ENCODE measurements at regions not wholly inside any gene's neighbourhood (a gene's known extent, or its start where the extent isn't known, plus 50 kb on each side); places are given as distances from the start of the nearest gene placed in this dataset.

DNA sequence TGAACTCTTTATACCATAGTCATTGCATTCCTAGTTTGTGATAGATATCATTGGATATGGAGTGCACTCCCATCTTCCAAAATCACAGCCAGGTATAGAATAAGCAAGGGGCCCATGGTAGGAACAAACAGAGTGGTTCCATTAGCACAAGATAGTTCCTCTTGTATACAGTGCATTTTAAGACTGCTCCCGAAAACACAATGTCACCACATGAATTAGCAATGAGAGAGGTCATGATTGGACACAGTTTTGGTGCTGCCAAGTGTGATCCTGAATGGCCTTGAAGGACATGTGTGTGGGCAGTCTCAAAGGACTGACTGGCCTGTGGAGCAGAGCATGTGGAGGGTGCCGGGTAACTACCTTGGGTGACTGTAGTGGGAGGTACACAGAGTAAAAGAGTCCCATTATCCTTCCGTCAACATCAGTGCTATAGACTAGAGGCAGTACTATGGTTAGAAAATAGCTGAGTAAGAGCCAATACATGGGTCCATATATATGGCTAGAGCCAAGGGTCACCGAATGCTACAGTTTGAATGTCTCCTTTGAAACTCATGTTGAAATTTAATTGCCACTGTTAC is 549.9 kb downstream of the DSC3 start:
- no peak overlapping the region for H3K9ac ChIP-seq (ENCODE audit: low read depth in 1 of 2, low read length in 2 of 2)
- no peaks in the 10 kb centered on the region for H3K27me3 ChIP-seq (ENCODE audit: control insufficient read depth in 2 of 2, insufficient read depth in 2 of 2, low read length in 2 of 2)
- H3K4me1 ChIP-seq (ENCODE audit: control insufficient read depth in 2 of 2, insufficient read depth in 2 of 2, low read length in 2 of 2), result no peaks in the 10 kb centered on the region
- no peaks in the 10 kb centered on the region for H3K9me3 ChIP-seq (ENCODE audit: control insufficient read depth in 2 of 2, low read length in 2 of 2)
- no peaks in the 10 kb centered on the region for H3K36me3 ChIP-seq (ENCODE audit: control insufficient read depth in 2 of 2, insufficient read depth in 2 of 2, low read length in 2 of 2)
- H3K4me3 ChIP-seq (ENCODE audit: low read length in 2 of 2), result no peak overlapping the region
- no peak overlapping the region for H3K27ac ChIP-seq (ENCODE audit: low read depth in 2 of 2, low read length in 2 of 2)

DNA sequence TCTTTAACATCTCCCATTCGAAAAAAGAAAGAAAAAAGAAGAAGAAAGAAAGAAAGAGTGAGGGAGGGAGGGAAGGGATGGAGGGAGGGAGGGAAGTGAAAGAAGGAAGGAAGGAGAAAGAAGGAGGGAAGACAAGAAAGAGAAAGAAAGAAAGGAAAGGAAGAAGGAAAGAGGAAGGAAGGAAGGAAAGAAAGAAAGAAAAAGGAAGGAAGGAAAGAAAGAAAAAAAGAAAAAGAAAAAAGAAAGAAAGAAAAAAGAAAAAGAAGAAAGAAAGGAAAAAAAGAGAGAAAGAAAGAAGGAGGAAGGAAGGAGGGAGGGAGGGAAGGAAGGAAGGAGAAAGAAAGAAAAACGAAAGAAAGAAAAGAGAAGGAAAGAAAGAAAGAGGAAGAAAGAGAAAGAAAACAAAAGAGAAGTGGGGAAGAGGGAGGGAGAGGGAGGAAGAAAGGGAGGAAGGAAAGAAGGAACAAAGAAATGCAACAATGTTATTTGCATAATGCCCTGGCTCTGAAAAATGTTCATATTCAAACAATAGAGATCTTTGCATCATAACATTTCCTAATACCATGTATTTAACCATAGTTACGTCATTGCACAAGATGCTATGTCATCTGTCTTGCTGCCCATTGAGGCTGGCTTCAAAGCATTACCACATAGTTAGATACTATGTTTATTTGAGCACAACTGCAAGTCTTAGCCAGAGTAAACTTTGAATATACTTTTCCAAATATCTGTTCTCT is 550.6 kb downstream of the DSC3 start:
- Histone ChIP-seq H3K27me3 (ENCODE audit: control insufficient read depth in 2 of 2, insufficient read depth in 2 of 2, low read length in 2 of 2) (no peaks in the 10 kb centered on the region), H3K27ac (ENCODE audit: low read depth in 2 of 2, low read length in 2 of 2) (no peak overlapping the region), H3K4me1 (ENCODE audit: control insufficient read depth in 2 of 2, insufficient read depth in 2 of 2, low read length in 2 of 2) (no peaks in the 10 kb centered on the region), H3K9ac (ENCODE audit: low read depth in 1 of 2, low read length in 2 of 2) (no peak overlapping the region), H3K36me3 (ENCODE audit: control insufficient read depth in 2 of 2, insufficient read depth in 2 of 2, low read length in 2 of 2) (no peaks in the 10 kb centered on the region), H3K4me3 (ENCODE audit: low read length in 2 of 2) (no peak overlapping the region), H3K9me3 (ENCODE audit: control insufficient read depth in 2 of 2, low read length in 2 of 2) (no peaks in the 10 kb centered on the region)

DNA sequence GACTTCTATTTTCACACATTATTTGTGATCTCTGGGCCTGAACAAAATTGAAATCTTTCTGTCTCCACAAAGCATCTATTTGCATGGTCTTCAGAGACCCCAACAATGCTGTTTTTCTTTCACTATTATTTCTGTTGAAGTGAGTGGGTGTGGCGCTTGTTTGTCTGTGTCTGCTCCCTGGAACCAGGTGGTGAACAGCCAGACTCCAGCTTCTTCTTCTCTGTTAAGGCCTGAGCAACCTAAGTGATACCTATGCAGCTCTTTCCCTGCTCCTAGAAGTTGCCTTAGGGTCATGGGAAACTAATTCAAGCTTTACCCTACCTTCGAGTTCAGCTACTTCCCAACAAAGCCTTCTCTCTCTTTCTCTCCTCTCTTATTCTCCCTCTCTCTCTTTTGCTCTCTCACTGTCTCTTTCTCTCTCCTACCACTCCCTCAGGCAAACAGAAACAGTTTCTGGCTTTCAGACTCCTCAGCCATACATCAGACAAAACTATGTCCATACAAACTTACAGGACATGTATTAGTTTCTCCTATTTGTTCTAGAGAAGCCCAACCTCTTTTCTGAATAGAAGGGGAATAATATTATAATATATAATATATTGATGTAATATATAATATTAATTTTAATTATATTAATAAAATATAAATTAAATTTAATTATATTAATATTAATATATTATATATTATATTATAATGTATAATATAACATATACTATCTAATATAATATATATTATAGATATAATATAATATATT is 552.5 kb downstream of the DSC3 start:
- H3K27me3 ChIP-seq (ENCODE audit: control insufficient read depth in 2 of 2, insufficient read depth in 2 of 2, low read length in 2 of 2), result no peaks in the 10 kb centered on the region
- H3K27ac ChIP-seq (ENCODE audit: low read depth in 2 of 2, low read length in 2 of 2), result no peak overlapping the region
- no peak overlapping the region for H3K4me3 ChIP-seq (ENCODE audit: low read length in 2 of 2)
- no peak overlapping the region for H3K9ac ChIP-seq (ENCODE audit: low read depth in 1 of 2, low read length in 2 of 2)
- H3K9me3 ChIP-seq (ENCODE audit: control insufficient read depth in 2 of 2, low read length in 2 of 2), result no peaks in the 10 kb centered on the region
- no peaks in the 10 kb centered on the region for H3K4me1 ChIP-seq (ENCODE audit: control insufficient read depth in 2 of 2, insufficient read depth in 2 of 2, low read length in 2 of 2)
- no peaks in the 10 kb centered on the region for H3K36me3 ChIP-seq (ENCODE audit: control insufficient read depth in 2 of 2, insufficient read depth in 2 of 2, low read length in 2 of 2)

DNA sequence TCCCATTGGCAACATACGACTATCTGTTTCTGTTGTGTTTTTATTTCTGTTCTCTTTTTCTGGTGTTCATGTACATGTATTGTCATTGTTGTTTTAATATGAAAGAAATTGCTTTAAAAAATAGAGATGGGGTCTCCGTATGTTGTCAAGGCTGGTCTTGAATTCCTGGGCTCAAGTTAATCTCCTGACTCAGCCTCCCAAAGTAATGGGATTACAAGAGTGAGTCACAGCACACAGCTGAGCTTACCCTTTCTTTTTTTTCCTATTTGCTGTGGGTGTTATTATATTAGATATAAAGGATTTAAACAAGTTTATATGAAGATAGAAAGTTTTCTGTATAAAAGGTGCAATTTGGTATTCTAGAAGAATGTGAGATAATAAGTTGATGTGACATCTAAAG is 554.6 kb downstream of the DSC3 start:
- Histone ChIP-seq H3K27me3 (ENCODE audit: control insufficient read depth in 2 of 2, insufficient read depth in 2 of 2, low read length in 2 of 2) (no peaks in the 10 kb centered on the region), H3K9ac (ENCODE audit: low read depth in 1 of 2, low read length in 2 of 2) (no peak overlapping the region), H3K9me3 (ENCODE audit: control insufficient read depth in 2 of 2, low read length in 2 of 2) (no peaks in the 10 kb centered on the region), H3K4me1 (ENCODE audit: control insufficient read depth in 2 of 2, insufficient read depth in 2 of 2, low read length in 2 of 2) (no peaks in the 10 kb centered on the region), H3K27ac (ENCODE audit: low read depth in 2 of 2, low read length in 2 of 2) (no peak overlapping the region), H3K4me3 (ENCODE audit: low read length in 2 of 2) (no peak overlapping the region), H3K36me3 (ENCODE audit: control insufficient read depth in 2 of 2, insufficient read depth in 2 of 2, low read length in 2 of 2) (no peaks in the 10 kb centered on the region)

DNA sequence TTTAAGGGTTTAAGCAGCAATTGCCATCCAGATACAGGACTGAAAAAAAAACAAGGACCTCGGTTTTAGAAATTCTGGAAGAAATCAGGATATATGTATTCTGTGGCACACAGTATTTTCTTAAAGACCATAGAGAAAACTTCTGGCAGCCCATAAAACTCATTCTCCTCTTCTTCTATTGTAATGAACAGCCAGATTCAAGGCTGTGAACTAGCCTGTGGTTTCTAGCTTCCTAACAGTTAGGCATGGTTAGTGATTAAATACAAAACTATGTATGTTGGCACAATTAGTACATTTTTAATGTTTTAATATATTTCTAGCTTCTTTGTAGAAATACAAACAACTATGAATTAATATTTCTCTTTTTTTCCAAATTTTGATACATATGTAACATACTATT is 555.7 kb downstream of the DSC3 start:
- H3K4me3 ChIP-seq (ENCODE audit: low read length in 2 of 2), result no peak overlapping the region
- H3K36me3 ChIP-seq (ENCODE audit: control insufficient read depth in 2 of 2, insufficient read depth in 2 of 2, low read length in 2 of 2), result no peaks in the 10 kb centered on the region
- H3K27ac ChIP-seq (ENCODE audit: low read depth in 2 of 2, low read length in 2 of 2), result no peak overlapping the region
- no peaks in the 10 kb centered on the region for H3K4me1 ChIP-seq (ENCODE audit: control insufficient read depth in 2 of 2, insufficient read depth in 2 of 2, low read length in 2 of 2)
- H3K9ac ChIP-seq (ENCODE audit: low read depth in 1 of 2, low read length in 2 of 2), result no peak overlapping the region
- H3K27me3 ChIP-seq (ENCODE audit: control insufficient read depth in 2 of 2, insufficient read depth in 2 of 2, low read length in 2 of 2), result no peaks in the 10 kb centered on the region
- no peaks in the 10 kb centered on the region for H3K9me3 ChIP-seq (ENCODE audit: control insufficient read depth in 2 of 2, low read length in 2 of 2)

DNA sequence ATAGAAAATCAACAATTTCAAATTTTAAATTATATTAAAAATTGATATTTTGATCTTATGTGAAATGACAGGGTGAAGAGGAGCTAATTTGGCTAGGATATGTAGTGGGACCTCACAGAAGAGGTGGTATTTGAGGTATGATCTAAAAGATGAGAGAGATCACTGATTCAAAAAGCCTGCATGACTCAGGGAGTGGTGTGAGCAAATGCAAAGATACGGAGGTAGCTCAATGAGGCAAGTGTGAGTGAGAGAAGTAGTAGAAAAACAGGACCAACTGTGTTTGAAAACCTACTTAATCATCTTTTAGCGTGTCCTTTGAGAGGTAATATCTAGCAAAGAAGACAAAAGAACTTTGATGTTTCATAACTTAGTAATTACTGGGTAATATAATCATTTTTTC is 557.5 kb downstream of the DSC3 start:
- H3K27me3 ChIP-seq (ENCODE audit: control insufficient read depth in 2 of 2, insufficient read depth in 2 of 2, low read length in 2 of 2), result no peaks in the 10 kb centered on the region
- H3K27ac ChIP-seq (ENCODE audit: low read depth in 2 of 2, low read length in 2 of 2), result no peak overlapping the region
- H3K9ac ChIP-seq (ENCODE audit: low read depth in 1 of 2, low read length in 2 of 2), result no peak overlapping the region
- H3K9me3 ChIP-seq (ENCODE audit: control insufficient read depth in 2 of 2, low read length in 2 of 2), result no peaks in the 10 kb centered on the region
- H3K4me3 ChIP-seq (ENCODE audit: low read length in 2 of 2), result no peak overlapping the region
- no peaks in the 10 kb centered on the region for H3K36me3 ChIP-seq (ENCODE audit: control insufficient read depth in 2 of 2, insufficient read depth in 2 of 2, low read length in 2 of 2)
- H3K4me1 ChIP-seq (ENCODE audit: control insufficient read depth in 2 of 2, insufficient read depth in 2 of 2, low read length in 2 of 2), result no peaks in the 10 kb centered on the region

DNA sequence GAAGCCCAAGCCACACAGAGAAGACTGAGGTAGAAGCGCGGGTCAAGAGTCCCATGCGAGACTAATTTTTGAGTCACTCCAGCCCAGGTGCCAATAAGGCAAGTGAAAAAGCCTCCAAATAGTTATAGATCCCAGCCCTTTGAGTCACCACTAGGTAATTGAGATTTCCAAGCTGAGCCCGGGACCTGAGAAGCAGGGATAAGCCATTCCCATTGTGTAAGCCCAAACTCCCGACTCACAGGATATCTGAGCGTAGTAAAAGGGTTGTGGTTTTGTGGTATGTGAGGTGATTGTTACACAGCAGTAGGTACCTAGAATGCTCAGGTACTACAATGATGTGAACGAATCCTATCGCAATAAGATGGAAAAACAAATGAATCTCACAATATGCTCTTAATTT is 560.7 kb downstream of the DSC3 start:
- no peaks in the 10 kb centered on the region for H3K4me1 ChIP-seq (ENCODE audit: control insufficient read depth in 2 of 2, insufficient read depth in 2 of 2, low read length in 2 of 2)

DNA sequence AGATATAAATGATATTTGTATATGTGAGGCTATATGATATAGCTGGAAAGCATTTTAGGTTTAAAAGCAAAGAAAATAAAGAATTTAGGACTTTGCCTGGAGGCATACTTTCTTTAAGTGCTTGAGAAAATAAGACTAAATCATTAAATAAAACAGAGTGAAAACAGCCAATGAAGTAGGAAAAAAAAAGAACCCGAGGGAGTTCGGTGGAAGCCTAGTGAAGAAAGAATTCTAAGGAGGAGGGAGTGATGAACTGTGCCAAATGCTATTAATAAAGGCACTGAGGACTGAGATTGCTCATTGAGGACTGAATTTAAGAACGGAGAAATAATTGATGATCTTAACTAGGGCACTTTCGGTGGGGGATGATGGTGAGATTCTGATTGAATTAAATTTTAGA is 573.5 kb downstream of the DSC3 start:
- no peaks in the 10 kb centered on the region for H3K36me3 ChIP-seq (ENCODE audit: control insufficient read depth in 2 of 2, insufficient read depth in 2 of 2, low read length in 2 of 2)
- H3K27me3 ChIP-seq (ENCODE audit: control insufficient read depth in 2 of 2, insufficient read depth in 2 of 2, low read length in 2 of 2), result no peaks in the 10 kb centered on the region
- no peak overlapping the region for H3K4me3 ChIP-seq (ENCODE audit: low read length in 2 of 2)
- H3K27ac ChIP-seq (ENCODE audit: low read depth in 2 of 2, low read length in 2 of 2), result no peak overlapping the region
- H3K4me1 ChIP-seq (ENCODE audit: control insufficient read depth in 2 of 2, insufficient read depth in 2 of 2, low read length in 2 of 2), result no peaks in the 10 kb centered on the region
- no peaks in the 10 kb centered on the region for H3K9me3 ChIP-seq (ENCODE audit: control insufficient read depth in 2 of 2, low read length in 2 of 2)
- no peak overlapping the region for H3K9ac ChIP-seq (ENCODE audit: low read depth in 1 of 2, low read length in 2 of 2)

More for the DNA sequence above, 560.7 kb downstream of the DSC3 start:
- Histone ChIP-seq H3K27me3 (ENCODE audit: control insufficient read depth in 2 of 2, insufficient read depth in 2 of 2, low read length in 2 of 2) (no peaks in the 10 kb centered on the region), H3K4me3 (ENCODE audit: low read length in 2 of 2) (no peak overlapping the region), H3K27ac (ENCODE audit: low read depth in 2 of 2, low read length in 2 of 2) (no peak overlapping the region), H3K36me3 (ENCODE audit: control insufficient read depth in 2 of 2, insufficient read depth in 2 of 2, low read length in 2 of 2) (no peaks in the 10 kb centered on the region), H3K9me3 (ENCODE audit: control insufficient read depth in 2 of 2, low read length in 2 of 2) (no peaks in the 10 kb centered on the region), H3K9ac (ENCODE audit: low read depth in 1 of 2, low read length in 2 of 2) (no peak overlapping the region)

DNA sequence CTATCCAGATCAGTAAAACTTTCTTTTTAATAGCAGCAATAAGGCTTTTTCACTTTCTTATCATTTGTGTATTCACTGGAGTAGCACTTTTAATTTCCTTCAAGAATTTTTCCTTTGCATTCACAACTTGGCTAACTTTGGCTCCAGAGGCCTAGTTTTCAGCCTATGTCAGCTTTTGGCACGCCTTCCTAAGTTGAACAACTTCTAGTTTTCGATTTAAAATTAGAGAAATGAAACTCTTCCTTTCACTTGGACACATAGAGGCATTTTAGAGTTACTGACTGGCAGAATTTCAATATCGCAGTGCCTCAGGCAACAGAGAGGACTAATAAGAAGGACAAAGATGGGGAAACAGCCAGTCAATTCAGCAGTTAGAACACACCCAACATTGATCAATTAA is 577.4 kb downstream of the DSC3 start:
- Histone ChIP-seq H3K27ac (ENCODE audit: low read depth in 2 of 2, low read length in 2 of 2) (no peak overlapping the region), H3K4me1 (ENCODE audit: control insufficient read depth in 2 of 2, insufficient read depth in 2 of 2, low read length in 2 of 2) (no peaks in the 10 kb centered on the region), H3K9me3 (ENCODE audit: control insufficient read depth in 2 of 2, low read length in 2 of 2) (no peaks in the 10 kb centered on the region), H3K36me3 (ENCODE audit: control insufficient read depth in 2 of 2, insufficient read depth in 2 of 2, low read length in 2 of 2) (no peaks in the 10 kb centered on the region), H3K4me3 (ENCODE audit: low read length in 2 of 2) (no peak overlapping the region), H3K27me3 (ENCODE audit: control insufficient read depth in 2 of 2, insufficient read depth in 2 of 2, low read length in 2 of 2) (no peaks in the 10 kb centered on the region), H3K9ac (ENCODE audit: low read depth in 1 of 2, low read length in 2 of 2) (no peak overlapping the region)

DNA sequence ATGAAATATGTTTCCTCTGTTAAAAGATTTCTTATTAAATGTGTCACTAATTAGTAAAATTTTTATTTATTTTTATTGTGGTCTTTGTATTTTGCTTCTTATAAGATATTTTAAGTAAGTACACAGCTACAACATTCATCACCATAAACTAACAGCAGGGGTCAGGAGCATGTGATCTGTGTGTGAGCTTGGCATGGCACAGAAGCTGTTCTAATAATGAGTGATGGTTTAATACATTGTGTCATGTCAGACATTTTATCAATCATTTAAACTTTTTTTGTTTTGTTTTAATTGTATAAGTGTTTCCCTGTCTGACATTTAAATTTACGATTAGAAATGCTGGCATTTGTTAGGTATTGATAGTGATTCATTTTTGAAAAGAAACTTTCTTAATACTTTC is 585.4 kb downstream of the DSC3 start:
- Histone ChIP-seq H3K27ac (ENCODE audit: low read depth in 2 of 2, low read length in 2 of 2) (no peak overlapping the region), H3K4me1 (ENCODE audit: control insufficient read depth in 2 of 2, insufficient read depth in 2 of 2, low read length in 2 of 2) (no peaks in the 10 kb centered on the region), H3K36me3 (ENCODE audit: control insufficient read depth in 2 of 2, insufficient read depth in 2 of 2, low read length in 2 of 2) (no peaks in the 10 kb centered on the region), H3K4me3 (ENCODE audit: low read length in 2 of 2) (no peak overlapping the region), H3K9me3 (ENCODE audit: control insufficient read depth in 2 of 2, low read length in 2 of 2) (no peaks in the 10 kb centered on the region), H3K27me3 (ENCODE audit: control insufficient read depth in 2 of 2, insufficient read depth in 2 of 2, low read length in 2 of 2) (no peaks in the 10 kb centered on the region), H3K9ac (ENCODE audit: low read depth in 1 of 2, low read length in 2 of 2) (no peak overlapping the region)

Measured in mucosa of rectum (tissue), 2 donors.